Astrocyte (in vitro differentiated cells and primary cell): ENCODE measurements at regions not wholly inside any gene's neighbourhood (a gene's known extent, or its start where the extent isn't known, plus 50 kb on each side); places are given as distances from the start of the nearest gene placed in this dataset.

Experiments used
- CTCF ChIP-seq: IDR thresholded peaks from 2 replicates; pipeline ENCODE4 v1.5.1; 2011; ENCODE audit warnings: low read depth, mild to moderate bottlenecking, inconsistent platforms, low read length, moderate library complexity; ENCODE audit not compliant: insufficient read depth
- EZH2 ChIP-seq: IDR thresholded peaks from 2 replicates; pipeline ENCODE4 v1.6.1; 2012; ENCODE audit warnings: mild to moderate bottlenecking, low read length, inconsistent platforms; ENCODE audit not compliant: insufficient read depth

- TF ChIP-seq CTCF (no peak), EZH2 (no peak)
These were observed 86.1 kb upstream of the CCL2 start for GRCh38 chr17:34168989-34169388.
